CD14-positive monocyte (primary cell): ENCODE measurements at regions not wholly inside any gene's neighbourhood (a gene's known extent, or its start where the extent isn't known, plus 50 kb on each side); places are given as distances from the start of the nearest gene placed in this dataset.
"Not testable (repeated sequence)": the region's sequence is repeated elsewhere in the genome, so short reads cannot be mapped to it uniquely, and the experiment has no call there.

Experiments used
- DNase-seq, 3 donors: peaks; one replicate each; pipeline ENCODE4 v3.0.0-alpha.2; 2011 to 2022
- H2AFZ ChIP-seq: 2 replicates; pipeline ENCODE4 v1.6.0; 2012; ENCODE audit warnings: mild to moderate bottlenecking, low read depth, low read length, inconsistent platforms; ENCODE audit not compliant: insufficient read depth, poor library complexity, severe bottlenecking
- H3K27ac ChIP-seq, 2 donors: 1 replicate in 1 of 2; 2 replicates in 1 of 2; pipeline ENCODE4 v1.5.1; 2012 to 2013; ENCODE audit warnings: low read length in 2 of 2, control low read depth in 1 of 2, inconsistent platforms in 1 of 2, low read depth in 1 of 2, mild to moderate bottlenecking in 1 of 2
- H3K27me3 ChIP-seq, 2 donors: one replicate each; pipeline versions ENCODE4 v1.6.0 to v1.6.1; 2011 to 2013; ENCODE audit warnings: low read length in 2 of 2; ENCODE audit not compliant: control insufficient read depth in 2 of 2, insufficient read depth in 2 of 2
- H3K36me3 ChIP-seq, 2 donors: replicated peaks in 1 of 2; 1 replicate in 1 of 2; 2 replicates in 1 of 2; pipeline versions ENCODE4 v1.5.1 to v1.6.1; 2012 to 2013; ENCODE audit warnings: low read length in 2 of 2, control low read depth in 1 of 2, inconsistent platforms in 1 of 2, mild to moderate bottlenecking in 1 of 2; ENCODE audit not compliant: insufficient read depth in 2 of 2, control insufficient read depth in 1 of 2
- H3K4me1 ChIP-seq, 2 donors: 1 replicate in 1 of 2; 2 replicates in 1 of 2; pipeline versions ENCODE4 v1.5.1 to v1.6.1; 2012 to 2013; ENCODE audit warnings: low read length in 2 of 2, control low read depth in 1 of 2, inconsistent platforms in 1 of 2, mild to moderate bottlenecking in 1 of 2, moderate library complexity in 1 of 2; ENCODE audit not compliant: insufficient read depth in 2 of 2, control insufficient read depth in 1 of 2
- H3K4me2 ChIP-seq: replicated peaks from 2 replicates; pipeline ENCODE3; 2012; ENCODE audit warnings: low read length, moderate library complexity, mild to moderate bottlenecking; ENCODE audit not compliant: poor library complexity, severe bottlenecking; ENCODE audit errors: extremely low read depth
- H3K4me3 ChIP-seq, 3 experiments: fragments of 200-600 bp in 1 of 3; sonication (generic) in 1 of 3; replicated peaks in 1 of 3; 1 replicate in 2 of 3; 2 replicates in 1 of 3; pipeline ENCODE4 v1.5.1; 2011 to 2013; ENCODE audit warnings: low read length in 3 of 3, mild to moderate bottlenecking in 3 of 3, control low read depth in 2 of 3, low read depth in 2 of 3, inconsistent platforms in 1 of 3, moderate library complexity in 1 of 3
- H3K79me2 ChIP-seq: 2 replicates; pipeline ENCODE4 v1.6.0; 2012; ENCODE audit warnings: mild to moderate bottlenecking, control low read depth, inconsistent platforms, low read length, moderate library complexity; ENCODE audit not compliant: insufficient read depth
- H3K9ac ChIP-seq: 2 replicates; pipeline ENCODE4 v1.6.0; 2017; ENCODE audit warnings: low read length, mild to moderate bottlenecking; ENCODE audit not compliant: insufficient read depth, poor library complexity, severe bottlenecking
- H3K9me3 ChIP-seq, 2 donors: replicated peaks in 1 of 2; 1 replicate in 1 of 2; 2 replicates in 1 of 2; pipeline versions ENCODE4 v1.5.1 to v1.6.1; 2012 to 2013; ENCODE audit warnings: low read length in 2 of 2, control low read depth in 1 of 2; ENCODE audit not compliant: control insufficient read depth in 1 of 2, insufficient read depth in 1 of 2
- H4K20me1 ChIP-seq: 2 replicates; pipeline ENCODE4 v1.6.0; 2012; ENCODE audit warnings: mild to moderate bottlenecking, low read length, control low read depth, moderate library complexity; ENCODE audit not compliant: insufficient read depth
- H3K27ac Mint-ChIP-seq, 7 donors: one replicate each; pipeline ENCODE4 v1.8.0; 2020; ENCODE audit warnings: mild to moderate bottlenecking in 7 of 7, mixed read lengths in 7 of 7, moderate library complexity in 6 of 7, inconsistent platforms in 2 of 7
- H3K27me3 Mint-ChIP-seq, 3 donors: one replicate each; pipeline ENCODE4 v1.8.0; 2021 to 2022; ENCODE audit warnings: low read depth in 3 of 3, mild to moderate bottlenecking in 3 of 3, mixed read lengths in 3 of 3, moderate library complexity in 3 of 3, inconsistent platforms in 1 of 3
- H3K36me3 Mint-ChIP-seq, 2 donors: one replicate each; pipeline ENCODE4 v1.8.0; 2020; ENCODE audit warnings: mixed read lengths in 2 of 2, inconsistent platforms in 1 of 2, mild to moderate bottlenecking in 1 of 2
- H3K4me1 Mint-ChIP-seq: one replicate; pipeline ENCODE4 v1.8.0; 2020; ENCODE audit warnings: mild to moderate bottlenecking, mixed read lengths
- H3K4me3 Mint-ChIP-seq, 2 donors: one replicate each; pipeline ENCODE4 v1.8.0; 2020; ENCODE audit warnings: mild to moderate bottlenecking in 2 of 2, mixed read lengths in 2 of 2, moderate library complexity in 1 of 2
- H3K9me3 Mint-ChIP-seq, 7 donors: one replicate each; pipeline ENCODE4 v1.8.0; 2020 to 2022; ENCODE audit warnings: mixed read lengths in 7 of 7, mild to moderate bottlenecking in 6 of 7, moderate library complexity in 6 of 7, inconsistent platforms in 2 of 7
- WGBS: methylation state at CpG from one replicate; pipeline ENCODE4 v1.1.5; 2013; ENCODE audit warnings: missing lambda C conversion rate; ENCODE audit not compliant: insufficient coverage; 5-methylcytosine and 5-hydroxymethylcytosine counted together
- intact Hi-C, 2 donors: fragments of 100-400 bp; cut with micrococcal nuclease; formaldehyde crosslinking; loops; one replicate each; pipeline versions ENCODE4 v1.15.0 to v1.15.1; 2023
- TF ChIP-seq, protein P1 (sequence below): fragments of 200-600 bp; IDR thresholded peaks from one replicate; pipeline ENCODE4 v1.8.0; 2022; ENCODE audit warnings: antibody characterized with exemption, mild to moderate bottlenecking

DNA sequence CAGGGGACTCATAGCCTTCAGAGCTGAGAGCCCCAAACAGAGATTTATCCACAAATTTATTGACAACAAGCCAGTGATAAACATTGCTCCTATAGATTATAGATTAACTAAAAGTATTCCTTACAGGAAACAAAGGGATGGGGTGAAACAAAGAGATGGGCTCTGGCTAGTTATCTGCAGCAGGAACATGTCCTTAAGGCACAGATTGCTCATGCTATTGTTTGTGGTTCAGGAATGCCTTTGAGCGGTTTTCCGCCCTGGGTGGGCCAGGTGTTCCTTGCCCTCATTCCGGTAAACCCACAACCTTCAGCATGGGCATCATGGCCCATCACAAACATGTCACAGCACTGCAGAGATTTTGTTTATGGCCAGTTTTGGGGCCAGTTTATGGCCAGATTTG lies 73.0 kb upstream of the SGCE start:
- H3K9ac ChIP-seq, H3K4me1 ChIP-seq, H3K79me2 ChIP-seq, H3K27me3 ChIP-seq, H4K20me1 ChIP-seq, H3K4me1 Mint-ChIP-seq, H3K27ac Mint-ChIP-seq, H3K4me3 Mint-ChIP-seq, intact Hi-C loops, H3K4me2 ChIP-seq, H2AFZ ChIP-seq, DNase-seq, H3K27me3 Mint-ChIP-seq, H3K27ac ChIP-seq, H3K36me3 ChIP-seq, H3K4me3 ChIP-seq, H3K36me3 Mint-ChIP-seq: not testable (repeated sequence)
- WGBS: no CpG with 5 or more reads among the region's 3 CpGs
- H3K9me3 Mint-ChIP-seq: peaks cover 2 to 17% (median 7%) of the 10 kb centered on the region in 7 donors
- H3K9me3 ChIP-seq: peaks cover 3 to 15% of the 10 kb centered on the region in 2 donors

GRCh38 chr7:94738071-94738470 lies 82.1 kb upstream of the SGCE start:
- no peaks in the 10 kb centered on the region for H3K79me2 ChIP-seq
- no peak overlapping the region for H2AFZ ChIP-seq
- TF ChIP-seq, protein P1, sequence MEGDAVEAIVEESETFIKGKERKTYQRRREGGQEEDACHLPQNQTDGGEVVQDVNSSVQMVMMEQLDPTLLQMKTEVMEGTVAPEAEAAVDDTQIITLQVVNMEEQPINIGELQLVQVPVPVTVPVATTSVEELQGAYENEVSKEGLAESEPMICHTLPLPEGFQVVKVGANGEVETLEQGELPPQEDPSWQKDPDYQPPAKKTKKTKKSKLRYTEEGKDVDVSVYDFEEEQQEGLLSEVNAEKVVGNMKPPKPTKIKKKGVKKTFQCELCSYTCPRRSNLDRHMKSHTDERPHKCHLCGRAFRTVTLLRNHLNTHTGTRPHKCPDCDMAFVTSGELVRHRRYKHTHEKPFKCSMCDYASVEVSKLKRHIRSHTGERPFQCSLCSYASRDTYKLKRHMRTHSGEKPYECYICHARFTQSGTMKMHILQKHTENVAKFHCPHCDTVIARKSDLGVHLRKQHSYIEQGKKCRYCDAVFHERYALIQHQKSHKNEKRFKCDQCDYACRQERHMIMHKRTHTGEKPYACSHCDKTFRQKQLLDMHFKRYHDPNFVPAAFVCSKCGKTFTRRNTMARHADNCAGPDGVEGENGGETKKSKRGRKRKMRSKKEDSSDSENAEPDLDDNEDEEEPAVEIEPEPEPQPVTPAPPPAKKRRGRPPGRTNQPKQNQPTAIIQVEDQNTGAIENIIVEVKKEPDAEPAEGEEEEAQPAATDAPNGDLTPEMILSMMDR: no peak
- no peak overlapping the region for H3K4me3 ChIP-seq
- Mint-ChIP-seq H3K27me3 (no peaks in the 10 kb centered on the region), H3K9me3 (peaks cover 0 to 3% (median 0%) of the 10 kb centered on the region in 7 donors), H3K4me1 (no peaks in the 10 kb centered on the region), H3K36me3 (no peaks in the 10 kb centered on the region), H3K27ac (no peak overlapping the region), H3K4me3 (no peak overlapping the region)
- no CpG with 5 or more reads among the region's 1 CpG for WGBS
- H3K4me2 ChIP-seq: no peak overlapping the region
- no peaks in the 10 kb centered on the region for H3K27me3 ChIP-seq
- no peaks in the 10 kb centered on the region for H3K36me3 ChIP-seq
- no peak for DNase-seq
- no peaks in the 10 kb centered on the region for H3K4me1 ChIP-seq
- no peak overlapping the region for H3K27ac ChIP-seq
- no peak overlapping the region for H3K9ac ChIP-seq
- H3K9me3 ChIP-seq: no peaks in the 10 kb centered on the region
- intact Hi-C loops: no loop called here
- no peaks in the 10 kb centered on the region for H4K20me1 ChIP-seq
